ENCODE measurements at regions not wholly inside any gene's neighbourhood (a gene's known extent, or its start where the extent isn't known, plus 50 kb on each side); places are given as distances from the start of the nearest gene placed in this dataset.

DNA sequence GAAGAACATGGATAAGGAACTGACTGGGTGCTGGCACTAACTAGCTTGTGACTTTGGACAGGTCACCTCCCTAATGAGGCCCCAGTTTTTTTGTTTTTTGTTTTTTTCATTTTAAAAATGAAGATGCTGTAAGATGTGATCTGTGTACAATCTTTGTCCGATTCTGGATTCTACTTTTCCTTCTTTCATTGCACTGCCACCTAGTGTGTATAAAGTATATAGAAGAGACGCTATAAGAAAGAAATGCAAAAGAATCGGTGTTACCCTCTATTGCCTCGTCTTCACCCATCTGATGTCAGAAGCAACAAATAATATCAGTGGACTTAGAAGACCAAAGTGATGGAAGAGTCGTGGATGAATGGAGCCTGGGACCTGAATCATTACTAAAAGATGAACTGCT lies 58.6 kb upstream of the P2RY10 start:
- TF ChIP-seq, protein P1, sequence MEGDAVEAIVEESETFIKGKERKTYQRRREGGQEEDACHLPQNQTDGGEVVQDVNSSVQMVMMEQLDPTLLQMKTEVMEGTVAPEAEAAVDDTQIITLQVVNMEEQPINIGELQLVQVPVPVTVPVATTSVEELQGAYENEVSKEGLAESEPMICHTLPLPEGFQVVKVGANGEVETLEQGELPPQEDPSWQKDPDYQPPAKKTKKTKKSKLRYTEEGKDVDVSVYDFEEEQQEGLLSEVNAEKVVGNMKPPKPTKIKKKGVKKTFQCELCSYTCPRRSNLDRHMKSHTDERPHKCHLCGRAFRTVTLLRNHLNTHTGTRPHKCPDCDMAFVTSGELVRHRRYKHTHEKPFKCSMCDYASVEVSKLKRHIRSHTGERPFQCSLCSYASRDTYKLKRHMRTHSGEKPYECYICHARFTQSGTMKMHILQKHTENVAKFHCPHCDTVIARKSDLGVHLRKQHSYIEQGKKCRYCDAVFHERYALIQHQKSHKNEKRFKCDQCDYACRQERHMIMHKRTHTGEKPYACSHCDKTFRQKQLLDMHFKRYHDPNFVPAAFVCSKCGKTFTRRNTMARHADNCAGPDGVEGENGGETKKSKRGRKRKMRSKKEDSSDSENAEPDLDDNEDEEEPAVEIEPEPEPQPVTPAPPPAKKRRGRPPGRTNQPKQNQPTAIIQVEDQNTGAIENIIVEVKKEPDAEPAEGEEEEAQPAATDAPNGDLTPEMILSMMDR (IDR thresholded peaks at IDR 0.05): peak in 1 of 3 experiments; percentile 21
- no peak for TF ChIP-seq POLR2A (IDR thresholded peaks at IDR 0.05)

Measured in testis (tissue), 2 donors.